Loucy (cell line): ENCODE measurements at regions not wholly inside any gene's neighbourhood (a gene's known extent, or its start where the extent isn't known, plus 50 kb on each side); places are given as distances from the start of the nearest gene placed in this dataset.

Experiments used
- EZH2phosphoT487 ChIP-seq: fragments of 200-600 bp; IDR thresholded peaks from 2 replicates; pipeline ENCODE4 v1.6.1; 2018; ENCODE audit warnings: antibody characterized with exemption, mild to moderate bottlenecking, moderate library complexity, borderline replicate concordance
- TF ChIP-seq, protein P1 (sequence below): fragments of 200-600 bp; sonication (generic); conservative IDR thresholded peaks from 2 replicates; pipeline ENCODE4 v1.5.1; 2014; ENCODE audit warnings: mild to moderate bottlenecking, antibody characterized with exemption, low read length

DNA sequence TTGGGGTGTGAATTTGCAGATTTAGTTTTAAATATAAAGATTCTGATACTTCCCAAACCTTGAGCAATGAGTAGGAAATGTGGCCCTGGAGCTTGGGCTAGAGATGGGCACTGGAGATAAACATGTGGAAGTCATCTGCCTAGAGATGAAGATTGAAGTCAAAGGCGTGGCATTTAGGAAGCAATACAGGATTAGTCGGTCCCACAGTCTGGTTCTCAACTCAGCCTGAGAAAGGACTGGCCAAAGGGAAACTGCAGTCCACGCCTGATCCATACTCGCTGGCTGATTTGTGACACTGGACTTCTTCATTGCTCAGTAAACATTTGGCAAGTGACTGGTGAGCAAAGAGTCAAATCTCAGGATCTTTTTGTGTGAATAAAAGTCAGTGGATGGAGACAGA lies 268.2 kb upstream of the ATP2B1 start:
- TF ChIP-seq, protein P1, sequence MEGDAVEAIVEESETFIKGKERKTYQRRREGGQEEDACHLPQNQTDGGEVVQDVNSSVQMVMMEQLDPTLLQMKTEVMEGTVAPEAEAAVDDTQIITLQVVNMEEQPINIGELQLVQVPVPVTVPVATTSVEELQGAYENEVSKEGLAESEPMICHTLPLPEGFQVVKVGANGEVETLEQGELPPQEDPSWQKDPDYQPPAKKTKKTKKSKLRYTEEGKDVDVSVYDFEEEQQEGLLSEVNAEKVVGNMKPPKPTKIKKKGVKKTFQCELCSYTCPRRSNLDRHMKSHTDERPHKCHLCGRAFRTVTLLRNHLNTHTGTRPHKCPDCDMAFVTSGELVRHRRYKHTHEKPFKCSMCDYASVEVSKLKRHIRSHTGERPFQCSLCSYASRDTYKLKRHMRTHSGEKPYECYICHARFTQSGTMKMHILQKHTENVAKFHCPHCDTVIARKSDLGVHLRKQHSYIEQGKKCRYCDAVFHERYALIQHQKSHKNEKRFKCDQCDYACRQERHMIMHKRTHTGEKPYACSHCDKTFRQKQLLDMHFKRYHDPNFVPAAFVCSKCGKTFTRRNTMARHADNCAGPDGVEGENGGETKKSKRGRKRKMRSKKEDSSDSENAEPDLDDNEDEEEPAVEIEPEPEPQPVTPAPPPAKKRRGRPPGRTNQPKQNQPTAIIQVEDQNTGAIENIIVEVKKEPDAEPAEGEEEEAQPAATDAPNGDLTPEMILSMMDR = no peak
- no peak for TF ChIP-seq EZH2phosphoT487
